Transverse colon (tissue), 4 donors: ENCODE measurements at regions not wholly inside any gene's neighbourhood (a gene's known extent, or its start where the extent isn't known, plus 50 kb on each side); places are given as distances from the start of the nearest gene placed in this dataset.

Source experiments
- EP300 ChIP-seq: sonication (generic); formaldehyde crosslinking; IDR thresholded peaks from one replicate; pipeline ENCODE4 v1.6.1; 2017; ENCODE audit warnings: antibody characterized with exemption, low read depth
- POLR2A ChIP-seq: fragments of 450-650 bp; IDR thresholded peaks from one replicate; pipeline ENCODE4 v1.6.1; 2016; ENCODE audit warnings: antibody characterized with exemption, mild to moderate bottlenecking, moderate library complexity
- POLR2AphosphoS5 ChIP-seq, 3 donors: sonication (generic); formaldehyde crosslinking; IDR thresholded peaks; one replicate each; pipeline ENCODE4 v1.6.1; 2016; ENCODE audit warnings: antibody characterized with exemption in 3 of 3
- TF ChIP-seq, protein P1 (sequence below), 5 experiments: fragments of 200-600 bp in 3 of 5; fragments of 450-650 bp in 2 of 5; sonication (generic) in 3 of 5; IDR thresholded peaks; 1 replicate in 2 of 5; 2 replicates in 3 of 5; pipeline ENCODE4 v1.5.1; 2016 to 2017; ENCODE audit warnings: antibody characterized with exemption in 5 of 5, inconsistent platforms in 3 of 5, mild to moderate bottlenecking in 2 of 5, moderate library complexity in 1 of 5

DNA sequence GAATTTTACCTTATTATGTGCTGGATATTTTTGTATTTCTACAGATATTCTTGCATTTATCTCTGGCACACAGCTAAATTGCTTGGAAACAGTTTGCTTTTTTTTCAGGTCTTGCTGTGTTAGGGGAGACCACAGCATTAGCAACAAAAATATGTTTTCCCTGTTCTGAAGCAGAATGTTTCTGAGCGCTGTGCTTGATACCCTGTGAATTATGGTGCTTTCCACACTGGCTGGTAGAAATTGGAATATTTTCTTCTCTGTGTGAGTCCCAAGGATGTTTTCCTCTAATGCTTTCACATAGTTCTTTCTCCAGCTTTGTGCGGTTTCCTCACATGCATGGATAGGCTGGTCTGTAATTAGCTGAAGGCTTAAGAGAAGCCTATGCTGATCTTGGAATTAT is 651.6 kb upstream of the IGFBP3 start:
- TF ChIP-seq POLR2A = no peak
- TF ChIP-seq, protein P1, sequence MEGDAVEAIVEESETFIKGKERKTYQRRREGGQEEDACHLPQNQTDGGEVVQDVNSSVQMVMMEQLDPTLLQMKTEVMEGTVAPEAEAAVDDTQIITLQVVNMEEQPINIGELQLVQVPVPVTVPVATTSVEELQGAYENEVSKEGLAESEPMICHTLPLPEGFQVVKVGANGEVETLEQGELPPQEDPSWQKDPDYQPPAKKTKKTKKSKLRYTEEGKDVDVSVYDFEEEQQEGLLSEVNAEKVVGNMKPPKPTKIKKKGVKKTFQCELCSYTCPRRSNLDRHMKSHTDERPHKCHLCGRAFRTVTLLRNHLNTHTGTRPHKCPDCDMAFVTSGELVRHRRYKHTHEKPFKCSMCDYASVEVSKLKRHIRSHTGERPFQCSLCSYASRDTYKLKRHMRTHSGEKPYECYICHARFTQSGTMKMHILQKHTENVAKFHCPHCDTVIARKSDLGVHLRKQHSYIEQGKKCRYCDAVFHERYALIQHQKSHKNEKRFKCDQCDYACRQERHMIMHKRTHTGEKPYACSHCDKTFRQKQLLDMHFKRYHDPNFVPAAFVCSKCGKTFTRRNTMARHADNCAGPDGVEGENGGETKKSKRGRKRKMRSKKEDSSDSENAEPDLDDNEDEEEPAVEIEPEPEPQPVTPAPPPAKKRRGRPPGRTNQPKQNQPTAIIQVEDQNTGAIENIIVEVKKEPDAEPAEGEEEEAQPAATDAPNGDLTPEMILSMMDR (IDR thresholded peaks at IDR 0.05) = no peak
- no peak for TF ChIP-seq EP300
- no peak for TF ChIP-seq POLR2AphosphoS5 (IDR thresholded peaks at IDR 0.05)
